GM19351 (cell line): ENCODE measurements at regions not wholly inside any gene's neighbourhood (a gene's known extent, or its start where the extent isn't known, plus 50 kb on each side); places are given as distances from the start of the nearest gene placed in this dataset.
"Not testable (repeated sequence)": the region's sequence is repeated elsewhere in the genome, so short reads cannot be mapped to it uniquely, and the experiment has no call there.

Experiments
- ATAC-seq: cut with Tn5 transposase; IDR thresholded peaks from one replicate; pipeline ENCODE4 v1.9.1; 2021; ENCODE audit warnings: mild to moderate bottlenecking, moderate library complexity; ENCODE audit not compliant: unreplicated experiment

GRCh38 chr14:87261621-87262020 is 731.4 kb downstream of the GALC start:
- no peak for ATAC-seq

DNA sequence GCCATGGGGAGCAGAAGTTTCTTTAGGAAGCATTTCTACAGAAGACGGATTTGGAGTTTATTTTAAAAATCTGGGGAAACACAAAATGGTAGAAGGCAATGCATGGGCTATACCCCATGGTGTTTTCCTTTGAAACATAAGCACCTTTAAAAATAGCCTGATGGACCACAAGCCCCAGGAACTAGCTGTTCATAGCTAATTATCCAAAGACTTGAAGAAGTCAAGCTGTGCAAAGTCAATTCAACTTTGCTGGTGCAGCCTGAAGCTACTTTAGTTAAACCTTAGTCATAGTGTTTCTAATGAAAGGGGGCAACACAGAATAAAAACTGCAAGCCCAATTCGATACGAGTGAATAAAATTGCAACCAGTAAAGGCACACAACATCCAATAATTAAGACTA is 732.5 kb downstream of the GALC start:
- no peak for ATAC-seq

- no peak for ATAC-seq
Observed at GRCh38 chr14:87257421-87257820, 735.6 kb downstream of the GALC start.

DNA sequence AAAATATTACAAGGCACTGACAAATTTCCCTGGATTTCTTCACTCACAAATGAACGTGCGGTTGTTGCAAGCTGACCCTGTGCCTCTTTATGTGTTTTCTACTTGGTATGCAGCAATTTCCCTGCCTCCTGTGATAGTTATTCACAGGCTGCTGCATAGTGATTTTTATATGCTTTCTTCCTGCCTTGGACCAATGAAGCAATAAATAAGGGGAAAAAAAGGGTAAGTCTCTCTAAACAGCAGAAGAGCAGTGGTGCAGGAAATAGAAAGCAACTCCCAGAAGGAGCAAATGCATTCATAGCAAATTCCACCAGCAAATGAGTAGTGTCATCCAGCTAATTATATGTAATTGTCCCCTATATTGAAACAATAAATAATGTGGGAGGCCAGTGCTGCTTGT is 737.9 kb downstream of the GALC start:
- no peak for ATAC-seq

GRCh38 chr14:87254331-87254874 is 738.6 kb downstream of the GALC start:
- ATAC-seq, result no peak

DNA sequence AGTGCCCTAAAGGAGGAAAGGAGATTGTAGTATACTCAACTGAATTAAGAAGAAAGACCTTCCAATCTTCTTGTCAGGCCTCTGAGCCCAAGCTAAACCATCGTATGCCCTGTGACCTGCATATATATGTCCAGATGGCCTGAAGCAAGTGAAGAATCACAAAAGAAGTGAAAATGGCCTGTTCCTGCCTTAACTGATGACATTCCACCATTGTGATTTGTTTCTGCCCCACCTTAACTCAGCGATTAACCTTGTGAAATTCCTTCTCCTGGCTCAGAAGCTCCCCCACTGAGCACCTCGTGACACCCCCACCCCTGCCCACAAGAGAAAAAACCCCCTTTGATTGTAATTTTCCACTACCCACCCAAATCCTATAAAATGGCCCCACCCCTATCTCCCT is 739.2 kb downstream of the GALC start:
- ATAC-seq, result not testable (repeated sequence)

GRCh38 chr14:87252103-87252502 is 740.9 kb downstream of the GALC start:
- ATAC-seq, result no peak

DNA sequence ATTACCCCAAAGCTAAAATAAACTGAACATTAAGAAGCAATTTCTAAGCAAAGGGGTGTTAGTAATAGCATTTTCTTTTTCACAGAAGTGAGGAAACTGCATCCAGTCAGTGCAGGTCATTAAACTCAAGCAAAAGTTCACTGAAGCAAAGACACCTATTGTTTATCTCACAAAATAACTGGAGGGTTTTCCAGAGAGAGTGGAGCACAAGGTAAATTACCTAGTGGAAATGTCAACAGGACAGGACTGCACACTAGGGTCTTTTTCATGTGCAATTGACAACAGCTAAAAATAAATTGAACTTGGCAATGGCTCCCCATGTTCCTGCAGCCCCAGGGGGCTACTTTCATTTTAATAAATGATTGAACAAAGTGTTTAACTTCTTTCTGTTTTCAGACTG is 742.0 kb downstream of the GALC start:
- no peak for ATAC-seq

GRCh38 chr14:87241018-87241768 is 751.8 kb downstream of the GALC start:
- ATAC-seq, result no peak

- not testable (repeated sequence) for ATAC-seq
Observed at GRCh38 chr14:87240319-87240718, 752.7 kb downstream of the GALC start.

DNA sequence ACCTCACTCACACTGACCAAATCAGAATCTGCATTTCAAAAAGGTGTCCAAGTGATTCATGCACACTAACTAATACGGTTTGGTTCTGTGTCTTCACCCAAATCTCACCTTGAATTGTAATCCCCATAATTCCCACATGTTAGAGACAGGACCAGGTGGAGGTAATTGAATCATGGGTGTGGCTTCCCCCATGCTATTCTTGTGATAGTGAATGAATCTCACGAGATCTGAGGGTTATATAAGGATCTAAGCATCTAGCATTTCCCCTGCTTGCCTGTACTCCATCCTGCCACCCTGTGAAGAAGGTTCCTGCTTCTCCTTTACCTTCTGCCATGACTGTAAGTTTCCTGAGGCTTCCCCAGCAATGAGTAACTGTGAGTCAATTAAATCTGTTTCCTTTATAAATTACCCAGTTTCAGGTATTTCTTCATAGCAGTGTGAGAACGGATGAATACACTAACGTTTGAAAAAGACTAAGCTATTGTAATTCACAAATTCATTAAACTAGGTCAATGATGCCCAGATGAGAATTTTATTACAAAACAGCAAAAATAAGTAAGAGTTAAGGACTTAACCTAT is 759.1 kb downstream of the GALC start:
- no peak for ATAC-seq

DNA sequence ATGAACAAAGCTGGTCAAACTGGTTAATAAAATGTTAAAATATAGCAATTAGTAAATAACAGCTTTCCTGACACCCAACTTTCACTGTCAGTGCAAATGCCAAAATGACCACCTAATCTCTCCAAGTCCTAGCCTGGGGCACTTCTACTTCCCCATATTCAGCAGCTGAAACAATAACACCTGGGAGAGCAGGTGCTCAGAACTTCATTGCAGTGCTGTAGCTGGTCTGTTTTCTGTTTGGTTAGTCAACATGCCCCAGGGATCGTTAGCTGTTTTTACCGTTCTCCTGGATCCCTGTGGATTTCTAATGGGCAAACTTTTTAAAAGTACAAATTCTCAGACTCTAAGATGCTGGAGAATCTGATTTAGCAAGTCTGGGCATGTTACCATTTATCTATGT is 759.7 kb downstream of the GALC start:
- no peak for ATAC-seq

DNA sequence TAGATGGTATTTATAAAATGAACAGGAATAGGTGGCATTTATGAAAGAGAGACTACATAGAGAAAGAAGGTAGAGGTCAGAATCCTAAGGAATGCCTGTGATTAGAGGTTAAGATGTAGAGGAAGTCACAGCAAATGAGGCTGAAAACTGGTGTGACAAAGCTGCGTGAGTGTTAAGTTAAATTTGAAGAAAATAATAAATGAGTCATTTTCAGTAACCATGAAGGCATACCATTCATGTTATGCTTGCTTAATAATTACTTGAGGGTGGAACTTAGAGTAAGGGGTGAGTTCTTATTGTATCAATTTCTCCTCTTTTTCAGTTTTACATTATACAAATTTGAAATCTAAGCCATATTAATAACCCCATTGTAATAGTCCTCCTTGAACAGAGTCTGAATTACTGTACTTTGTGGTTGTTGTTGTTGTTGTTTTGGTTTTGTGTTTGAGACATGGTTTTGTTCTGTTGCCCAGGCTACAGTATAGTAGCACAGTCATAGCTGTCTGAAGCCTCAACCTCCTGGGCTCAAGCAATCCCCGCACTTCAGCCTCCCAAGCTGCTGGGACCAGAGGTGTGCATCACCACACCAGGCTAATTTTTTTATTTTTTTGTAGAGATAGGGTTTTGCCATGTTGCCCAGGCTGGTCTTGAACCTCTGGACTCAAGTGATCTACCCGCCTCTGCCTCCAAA is 761.5 kb downstream of the GALC start:
- no peak for ATAC-seq

DNA sequence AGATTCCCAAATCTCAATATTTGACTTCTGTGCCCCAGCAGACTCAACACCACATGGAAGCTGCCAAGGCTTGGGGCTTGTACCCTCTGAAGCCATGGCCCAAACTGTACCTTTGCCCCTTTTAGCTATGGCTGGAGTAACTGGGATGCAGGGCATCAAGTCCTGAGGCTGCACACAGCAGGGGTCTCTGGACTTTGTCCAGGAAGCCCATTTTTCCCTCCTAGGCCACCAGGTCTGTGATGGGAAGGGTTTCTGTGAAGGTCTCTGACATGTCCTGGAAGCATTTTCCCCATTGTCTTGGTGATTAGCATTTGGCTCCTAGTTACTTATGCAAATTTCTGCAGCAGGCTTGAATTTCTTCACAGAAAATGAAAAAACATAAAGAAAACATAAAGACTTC is 762.3 kb downstream of the GALC start:
- no peak for ATAC-seq

GRCh38 chr14:87229131-87229530 is 763.9 kb downstream of the GALC start:
- no peak for ATAC-seq

GRCh38 chr14:87217023-87217422 is 776.0 kb downstream of the GALC start:
- ATAC-seq, result no peak

DNA sequence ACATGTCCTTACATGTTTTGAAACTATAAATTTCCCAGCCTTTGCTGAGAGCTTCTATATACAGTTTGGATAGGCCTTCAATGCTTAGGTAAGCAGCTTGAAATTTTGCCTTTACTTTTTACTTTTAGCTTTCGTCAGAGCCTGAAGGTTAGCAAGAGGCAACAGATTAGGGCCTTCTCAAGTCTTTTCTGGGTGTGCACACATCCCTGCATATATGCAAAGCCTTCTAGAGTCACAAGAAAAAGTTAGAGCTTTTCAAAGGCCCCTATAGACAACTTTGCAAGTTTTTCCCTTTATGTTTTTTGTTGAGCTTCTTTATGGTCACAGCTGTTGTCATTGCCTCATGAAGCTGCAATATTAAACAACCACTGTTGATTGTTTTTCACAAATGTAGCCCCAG is 778.4 kb downstream of the GALC start:
- no peak for ATAC-seq

DNA sequence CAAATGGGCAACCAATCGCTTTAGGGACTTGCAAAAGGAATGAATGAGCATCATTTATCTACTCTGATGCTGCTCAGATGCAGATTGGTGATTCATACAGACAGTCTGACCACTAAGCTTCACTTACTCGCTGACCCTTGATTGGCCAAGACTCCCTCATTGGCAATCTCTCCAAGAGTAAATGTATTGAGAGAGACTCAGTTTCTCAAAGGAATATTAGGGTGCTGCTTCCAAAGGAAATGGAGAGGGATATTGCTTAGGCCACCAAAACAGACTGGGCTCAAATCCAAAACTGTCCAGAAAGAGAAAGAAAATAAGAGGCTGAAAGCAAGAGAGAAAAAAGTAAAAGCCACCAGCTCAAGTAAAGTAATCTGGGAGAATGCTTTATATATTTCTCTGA is 785.2 kb downstream of the GALC start:
- ATAC-seq, result no peak

DNA sequence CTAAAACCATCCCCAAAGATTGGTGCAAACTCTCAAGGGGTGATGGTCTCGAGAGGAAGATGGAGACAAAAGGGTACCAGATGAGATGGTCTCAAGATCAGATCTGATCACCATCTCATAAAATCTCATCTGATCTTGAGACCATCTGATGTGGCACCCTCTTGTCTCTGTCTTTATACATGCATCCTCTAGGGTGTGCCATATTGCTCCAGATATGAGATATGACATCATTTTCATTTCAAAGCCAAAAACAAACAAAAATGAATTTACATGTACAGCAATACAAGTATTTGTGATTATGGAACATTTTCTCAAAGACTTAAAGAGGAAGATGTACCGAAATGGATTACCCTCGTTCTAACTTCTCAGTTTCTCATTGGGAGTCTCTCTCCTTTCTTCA is 787.2 kb downstream of the GALC start:
- ATAC-seq, result no peak

DNA sequence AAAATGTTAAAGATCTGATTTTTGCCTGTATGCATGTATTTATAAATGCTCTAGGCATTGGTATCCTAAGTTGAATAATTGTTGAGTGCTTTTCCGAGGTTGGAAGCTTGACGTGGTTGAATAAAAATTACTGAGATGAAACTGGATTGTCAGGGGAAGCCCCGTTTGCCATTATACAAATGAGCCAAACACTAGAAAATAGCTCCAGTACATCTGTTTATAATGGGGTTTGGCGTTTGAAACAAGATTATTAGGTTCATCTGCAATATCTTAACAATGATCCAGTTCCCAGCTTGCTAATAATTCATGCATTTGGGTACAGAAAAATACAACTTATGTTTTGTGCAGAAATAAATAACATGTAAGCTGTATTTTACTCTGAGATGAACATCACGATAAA is 789.6 kb downstream of the GALC start:
- no peak for ATAC-seq

GRCh38 chr14:87199381-87199780 is 793.6 kb downstream of the GALC start:
- ATAC-seq, result no peak

- ATAC-seq, result no peak
Observed at GRCh38 chr14:87196436-87196835, 796.5 kb downstream of the GALC start.
